PFSK-1 (cell line): ENCODE measurements at regions not wholly inside any gene's neighbourhood (a gene's known extent, or its start where the extent isn't known, plus 50 kb on each side); places are given as distances from the start of the nearest gene placed in this dataset.

ENCODE experiments used
- FOXP2 ChIP-seq: optimal IDR thresholded peaks from 2 replicates; pipeline ENCODE3; 2011; ENCODE audit warnings: borderline replicate concordance, control low read depth, inconsistent platforms; ENCODE audit not compliant: insufficient read depth; ENCODE audit errors: extremely low read length, extremely low read depth
- POLR2AphosphoS5 ChIP-seq: IDR thresholded peaks from 2 replicates; pipeline ENCODE4 v1.6.1; 2012; ENCODE audit warnings: low read depth, mild to moderate bottlenecking, control low read depth, low read length, moderate library complexity
- SIN3A ChIP-seq: IDR thresholded peaks from 2 replicates; pipeline ENCODE4 v1.6.1; 2012; ENCODE audit warnings: mild to moderate bottlenecking, low read length, moderate library complexity, borderline replicate concordance; ENCODE audit not compliant: insufficient read depth
- TAF1 ChIP-seq: IDR thresholded peaks from 2 replicates; pipeline ENCODE4 v1.6.1; 2012; ENCODE audit warnings: low read length, control low read depth, borderline replicate concordance; ENCODE audit not compliant: insufficient read depth
- TF ChIP-seq, protein P1 (sequence below), 2 experiments: IDR thresholded peaks; 2 replicates each; pipeline versions ENCODE4 v1.6.1 to v1.8.0; 2011 to 2012; ENCODE audit warnings: low read depth in 2 of 2, low read length in 2 of 2, control low read depth in 1 of 2, inconsistent platforms in 1 of 2, mild to moderate bottlenecking in 1 of 2, moderate library complexity in 1 of 2; ENCODE audit not compliant: insufficient read depth in 1 of 2

DNA sequence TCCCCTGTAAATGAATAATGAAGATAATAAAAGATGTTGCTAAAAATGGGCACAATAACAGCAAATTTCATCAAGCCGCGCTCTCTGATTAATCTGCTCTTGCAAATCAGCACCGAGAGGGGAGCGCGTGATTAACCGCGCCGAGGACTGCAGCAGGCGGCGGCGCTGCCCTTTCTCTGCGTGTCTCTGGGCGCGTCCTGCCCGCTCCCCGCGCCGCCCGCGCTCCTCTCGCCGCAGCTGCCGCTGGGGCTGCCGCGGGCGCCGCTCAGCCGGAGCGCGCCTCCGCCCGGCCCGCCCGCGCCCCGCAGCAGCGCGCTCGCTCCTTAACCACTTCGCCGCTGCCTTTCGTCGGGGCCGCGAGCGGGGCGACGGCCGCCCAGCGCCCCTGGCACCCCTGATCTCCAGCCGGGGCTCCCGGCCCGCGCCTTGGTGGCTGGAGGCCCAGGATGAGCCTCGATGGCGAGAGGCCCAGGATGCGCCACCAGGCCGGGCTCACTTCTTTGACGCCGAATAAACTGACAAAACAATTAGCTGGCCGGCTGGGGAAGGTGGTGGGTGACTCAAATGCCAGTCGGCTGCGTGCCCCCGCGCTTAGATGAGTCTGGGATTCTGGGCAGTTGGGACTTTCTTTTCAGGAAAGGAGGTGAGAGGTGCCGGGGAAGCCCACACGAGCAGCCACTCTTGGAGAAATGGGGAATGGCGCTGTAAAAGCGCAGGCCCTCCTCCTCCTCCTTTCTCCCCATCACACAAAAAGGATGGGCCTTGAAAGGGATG is 221.4 kb upstream of the PKN2 start:
- no peak for TF ChIP-seq FOXP2
- no peak for TF ChIP-seq TAF1
- TF ChIP-seq, protein P1, sequence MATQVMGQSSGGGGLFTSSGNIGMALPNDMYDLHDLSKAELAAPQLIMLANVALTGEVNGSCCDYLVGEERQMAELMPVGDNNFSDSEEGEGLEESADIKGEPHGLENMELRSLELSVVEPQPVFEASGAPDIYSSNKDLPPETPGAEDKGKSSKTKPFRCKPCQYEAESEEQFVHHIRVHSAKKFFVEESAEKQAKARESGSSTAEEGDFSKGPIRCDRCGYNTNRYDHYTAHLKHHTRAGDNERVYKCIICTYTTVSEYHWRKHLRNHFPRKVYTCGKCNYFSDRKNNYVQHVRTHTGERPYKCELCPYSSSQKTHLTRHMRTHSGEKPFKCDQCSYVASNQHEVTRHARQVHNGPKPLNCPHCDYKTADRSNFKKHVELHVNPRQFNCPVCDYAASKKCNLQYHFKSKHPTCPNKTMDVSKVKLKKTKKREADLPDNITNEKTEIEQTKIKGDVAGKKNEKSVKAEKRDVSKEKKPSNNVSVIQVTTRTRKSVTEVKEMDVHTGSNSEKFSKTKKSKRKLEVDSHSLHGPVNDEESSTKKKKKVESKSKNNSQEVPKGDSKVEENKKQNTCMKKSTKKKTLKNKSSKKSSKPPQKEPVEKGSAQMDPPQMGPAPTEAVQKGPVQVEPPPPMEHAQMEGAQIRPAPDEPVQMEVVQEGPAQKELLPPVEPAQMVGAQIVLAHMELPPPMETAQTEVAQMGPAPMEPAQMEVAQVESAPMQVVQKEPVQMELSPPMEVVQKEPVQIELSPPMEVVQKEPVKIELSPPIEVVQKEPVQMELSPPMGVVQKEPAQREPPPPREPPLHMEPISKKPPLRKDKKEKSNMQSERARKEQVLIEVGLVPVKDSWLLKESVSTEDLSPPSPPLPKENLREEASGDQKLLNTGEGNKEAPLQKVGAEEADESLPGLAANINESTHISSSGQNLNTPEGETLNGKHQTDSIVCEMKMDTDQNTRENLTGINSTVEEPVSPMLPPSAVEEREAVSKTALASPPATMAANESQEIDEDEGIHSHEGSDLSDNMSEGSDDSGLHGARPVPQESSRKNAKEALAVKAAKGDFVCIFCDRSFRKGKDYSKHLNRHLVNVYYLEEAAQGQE (IDR thresholded peaks at IDR 0.05; ENCODE audit: insufficient read depth in 1 of 2, low read depth in 2 of 2, low read length in 2 of 2): no peak
- no peak for TF ChIP-seq POLR2AphosphoS5
- TF ChIP-seq SIN3A: no peak

DNA sequence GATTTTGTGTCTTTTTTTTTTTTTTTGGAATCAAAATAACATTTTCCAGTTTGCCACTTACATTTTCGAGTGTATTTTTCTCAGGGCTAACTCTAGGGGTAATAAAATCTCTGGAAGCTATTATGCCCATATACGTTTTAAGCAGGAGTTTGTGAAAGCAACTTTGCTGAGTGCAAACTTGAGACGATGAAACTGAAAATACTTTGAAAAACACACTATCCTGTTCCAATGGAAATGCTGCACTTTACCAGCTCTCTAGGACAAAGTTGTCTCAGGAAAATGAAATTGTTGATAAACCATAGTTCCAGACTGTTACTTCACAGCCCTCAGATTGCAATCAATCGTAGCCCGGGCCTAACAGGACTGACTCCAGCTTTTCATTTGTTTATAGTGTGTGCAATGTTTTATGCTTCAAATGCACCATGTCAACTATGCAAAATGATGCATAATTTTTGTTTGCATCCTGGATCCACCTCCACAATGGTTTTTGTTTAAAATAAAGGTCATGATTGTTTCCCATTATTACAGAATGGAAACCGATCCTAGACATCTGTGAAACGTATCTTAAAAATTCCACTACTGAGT is 220.6 kb upstream of the PKN2 start:
- no peak for TF ChIP-seq FOXP2
- no peak for TF ChIP-seq SIN3A
- TF ChIP-seq POLR2AphosphoS5: no peak
- TF ChIP-seq, protein P1 (IDR thresholded peaks at IDR 0.05; ENCODE audit: insufficient read depth in 1 of 2, low read depth in 2 of 2, low read length in 2 of 2): no peak
- no peak for TF ChIP-seq TAF1

DNA sequence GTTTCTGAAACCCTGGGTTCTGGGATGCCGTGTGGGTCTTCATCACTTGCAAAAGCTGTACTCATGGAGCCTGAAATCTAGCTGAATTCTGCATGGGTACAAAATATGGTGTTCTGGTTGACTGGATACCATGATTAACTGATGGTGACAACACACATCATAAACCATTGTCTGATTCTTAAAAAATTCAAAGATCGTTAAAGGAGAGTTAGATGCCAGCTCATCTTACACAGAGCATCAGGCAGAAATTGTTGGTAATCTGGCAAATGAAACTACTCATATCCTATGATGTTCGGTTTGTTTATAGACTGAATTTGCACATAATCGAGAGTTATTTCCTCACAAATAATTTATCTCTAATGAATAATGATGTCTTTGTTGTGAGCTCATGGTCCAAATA is 218.1 kb upstream of the PKN2 start:
- TF ChIP-seq SIN3A (no peak), TAF1 (no peak), POLR2AphosphoS5 (no peak), FOXP2 (no peak)
- TF ChIP-seq, protein P1 (IDR thresholded peaks at IDR 0.05; ENCODE audit: insufficient read depth in 1 of 2, low read depth in 2 of 2, low read length in 2 of 2): no peak

DNA sequence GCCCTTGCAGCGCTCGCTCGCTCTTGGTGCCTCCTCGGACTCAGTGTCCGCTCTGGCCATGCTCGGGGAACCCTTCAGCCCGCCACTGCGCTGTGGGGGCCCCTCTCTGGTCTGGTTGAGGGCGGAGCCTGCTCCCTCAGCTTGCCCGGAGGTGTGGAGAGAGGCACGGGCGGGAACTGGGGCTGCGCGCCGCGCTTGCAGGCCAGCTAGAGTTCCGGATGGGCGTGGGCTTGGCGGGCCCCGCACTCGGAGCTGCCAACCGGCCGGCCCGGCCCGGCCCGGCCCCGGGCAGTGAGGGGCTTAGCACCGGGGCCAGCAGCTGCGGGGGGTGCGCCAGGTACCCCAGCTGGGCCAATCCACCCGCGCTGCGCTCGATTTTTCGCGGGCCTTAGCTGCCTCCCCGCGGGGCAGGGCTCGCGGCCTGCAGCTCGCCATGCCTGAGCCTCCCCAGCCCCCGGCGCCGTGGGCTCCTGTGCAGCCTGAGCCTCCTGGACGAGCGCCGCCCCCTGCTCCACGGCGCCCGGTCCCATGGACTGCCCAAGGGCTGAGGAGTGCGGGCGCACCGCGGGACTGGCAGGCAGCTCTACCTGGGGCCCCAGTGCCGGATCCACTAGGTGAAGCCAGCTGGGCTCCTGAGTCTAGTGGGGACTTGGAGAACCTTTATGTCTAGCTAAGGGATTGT is 217.0 kb upstream of the PKN2 start:
- TF ChIP-seq, protein P1 (IDR thresholded peaks at IDR 0.05; ENCODE audit: insufficient read depth in 1 of 2, low read depth in 2 of 2, low read length in 2 of 2): no peak
- no peak for TF ChIP-seq FOXP2
- no peak for TF ChIP-seq SIN3A
- TF ChIP-seq POLR2AphosphoS5: no peak
- no peak for TF ChIP-seq TAF1
